GM12891 (cell line): ENCODE measurements at regions not wholly inside any gene's neighbourhood (a gene's known extent, or its start where the extent isn't known, plus 50 kb on each side); places are given as distances from the start of the nearest gene placed in this dataset.

Experiments
- POLR2A ChIP-seq: IDR thresholded peaks from 2 replicates; pipeline ENCODE4 v1.6.1; 2011; ENCODE audit warnings: low read depth, low read length, control low read depth
- POU2F2 ChIP-seq: IDR thresholded peaks from 2 replicates; pipeline ENCODE4 v1.6.1; 2011; ENCODE audit warnings: low read depth, mild to moderate bottlenecking, control low read depth, low read length, moderate library complexity

DNA sequence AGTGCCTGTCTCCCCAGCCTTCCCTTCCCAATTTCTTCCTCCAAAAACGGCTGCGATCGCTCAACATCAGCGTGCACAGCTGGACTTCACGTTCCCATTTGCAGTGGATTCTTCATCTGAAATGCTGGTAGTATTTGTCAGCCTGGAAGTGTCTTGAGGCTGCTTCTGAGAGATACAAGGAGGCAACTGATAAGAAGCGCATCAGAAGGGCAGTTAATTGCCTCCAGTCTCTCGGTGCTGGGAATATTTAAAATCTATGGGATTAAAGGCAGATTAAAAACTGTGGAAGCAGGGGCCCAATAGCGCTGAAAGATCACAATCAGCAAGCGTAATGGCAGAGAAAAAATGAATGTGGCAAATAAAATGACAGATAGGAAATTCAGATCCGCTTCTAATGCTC lies 450.0 kb downstream of the GATA3 start:
- TF ChIP-seq POLR2A: no peak
- no peak for TF ChIP-seq POU2F2
